OCI-M1 (cell line): ENCODE measurements at regions not wholly inside any gene's neighbourhood (a gene's known extent, or its start where the extent isn't known, plus 50 kb on each side); places are given as distances from the start of the nearest gene placed in this dataset.

Experiments used
- DNase-seq: peaks from one replicate; lab custom pipeline; 2025; lab: John Stamatoyannopoulos, UW

- no peak for DNase-seq
Observed at GRCh38 chr3:94709249-94709902, 646.5 kb downstream of the NSUN3 start.

GRCh38 chr3:94714194-94714593 lies 651.3 kb downstream of the NSUN3 start:
- DNase-seq, result no peak

GRCh38 chr3:94716326-94717018 lies 653.6 kb downstream of the NSUN3 start:
- DNase-seq, result peak; percentile 8

- DNase-seq, result no peak
Observed at GRCh38 chr3:94734206-94734605, 671.3 kb downstream of the NSUN3 start.

- no peak for DNase-seq
Observed at GRCh38 chr3:94735354-94735753, 672.5 kb downstream of the NSUN3 start.

- no peak for DNase-seq
Observed at GRCh38 chr3:94737116-94737515, 674.3 kb downstream of the NSUN3 start.

- no peak for DNase-seq
Observed at GRCh38 chr3:94739420-94739819, 676.6 kb downstream of the NSUN3 start.

GRCh38 chr3:94758751-94759150 lies 695.9 kb downstream of the NSUN3 start:
- DNase-seq, result no peak

- DNase-seq, result no peak
Observed at GRCh38 chr3:94772402-94772801, 709.5 kb downstream of the NSUN3 start.

GRCh38 chr3:94775746-94776145 lies 712.9 kb downstream of the NSUN3 start:
- no peak for DNase-seq

GRCh38 chr3:94776401-94776915 lies 713.6 kb downstream of the NSUN3 start:
- DNase-seq, result no peak

GRCh38 chr3:94778289-94778688 lies 715.4 kb downstream of the NSUN3 start:
- no peak for DNase-seq

- DNase-seq, result peak; percentile 7
Observed at GRCh38 chr3:94778814-94779494, 716.1 kb downstream of the NSUN3 start.

- no peak for DNase-seq
Observed at GRCh38 chr3:94779699-94780098, 716.8 kb downstream of the NSUN3 start.

GRCh38 chr3:94784274-94784673 lies 721.4 kb downstream of the NSUN3 start:
- DNase-seq, result no peak

- DNase-seq, result no peak
Observed at GRCh38 chr3:94787066-94787465, 724.2 kb downstream of the NSUN3 start.

GRCh38 chr3:94787734-94788270 lies 724.9 kb downstream of the NSUN3 start:
- DNase-seq, result no peak

- DNase-seq, result no peak
Observed at GRCh38 chr3:94794563-94794962, 731.7 kb downstream of the NSUN3 start.

GRCh38 chr3:94799420-94800060 lies 736.7 kb downstream of the NSUN3 start:
- DNase-seq, result no peak

- DNase-seq, result no peak
Observed at GRCh38 chr3:94811836-94812235, 749.0 kb downstream of the NSUN3 start.

- no peak for DNase-seq
Observed at GRCh38 chr3:94821241-94821640, 758.4 kb downstream of the NSUN3 start.

GRCh38 chr3:94822298-94822697 lies 759.4 kb downstream of the NSUN3 start:
- no peak for DNase-seq
